Progenitor cell of endocrine pancreas (in vitro differentiated cells): ENCODE measurements at regions not wholly inside any gene's neighbourhood (a gene's known extent, or its start where the extent isn't known, plus 50 kb on each side); places are given as distances from the start of the nearest gene placed in this dataset.

Source experiments
- DNase-seq: peaks from one replicate; pipeline ENCODE4 v3.0.0; 2021; ENCODE audit warnings: low spot score; ENCODE audit not compliant: unreplicated experiment
- H3K27ac Mint-ChIP-seq: 2 replicates; pipeline ENCODE4 v1.8.0; 2021; ENCODE audit warnings: mild to moderate bottlenecking, moderate library complexity, mixed read lengths
- H3K27me3 Mint-ChIP-seq: 2 replicates; pipeline ENCODE4 v1.8.0; 2021; ENCODE audit warnings: mixed read lengths
- H3K36me3 Mint-ChIP-seq: 2 replicates; pipeline ENCODE4 v1.8.0; 2022; ENCODE audit warnings: mixed read lengths; ENCODE audit not compliant: insufficient read depth
- H3K4me1 Mint-ChIP-seq: 2 replicates; pipeline ENCODE4 v1.8.0; 2021; ENCODE audit warnings: low read depth, mixed read lengths
- H3K4me3 Mint-ChIP-seq: 2 replicates; pipeline ENCODE4 v1.8.0; 2021; ENCODE audit warnings: low read depth, mild to moderate bottlenecking, moderate library complexity, mixed read lengths
- H3K9me3 Mint-ChIP-seq: 2 replicates; pipeline ENCODE4 v1.8.0; 2021; ENCODE audit warnings: low read depth, mixed read lengths
- CTCF ChIP-seq: fragments of 200-600 bp; sonication (generic); IDR thresholded peaks from one replicate; pipeline ENCODE4 v1.5.0; 2021; ENCODE audit warnings: antibody characterized with exemption, mild to moderate bottlenecking; ENCODE audit not compliant: unreplicated experiment

DNA sequence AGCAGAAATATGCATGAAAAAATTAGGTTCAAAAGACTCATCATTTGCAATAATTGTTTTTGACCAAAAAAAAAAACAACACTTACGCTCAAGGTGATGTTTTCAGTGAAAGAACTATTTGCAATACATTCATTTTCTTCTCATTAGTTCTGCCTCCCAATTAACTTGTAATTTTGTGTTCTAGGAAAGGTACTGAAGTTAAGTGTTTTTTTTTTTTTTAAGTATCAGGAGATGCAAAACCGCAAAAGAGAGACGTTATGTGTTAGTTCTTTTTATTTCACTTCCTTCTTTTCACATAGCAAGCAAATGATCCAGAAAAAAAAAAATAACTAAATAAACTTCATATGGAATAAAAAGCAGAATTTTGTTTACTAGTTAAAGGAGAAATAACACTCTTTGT, 735.2 kb upstream of the GCFC2 start:
- H3K9me3 Mint-ChIP-seq, result peaks cover 8% of the 10 kb centered on the region
- no peak for DNase-seq
- no peaks in the 10 kb centered on the region for H3K27me3 Mint-ChIP-seq
- H3K36me3 Mint-ChIP-seq, result no peaks in the 10 kb centered on the region
- peaks cover 1% of the 10 kb centered on the region for H3K4me1 Mint-ChIP-seq
- no peak overlapping the region for H3K27ac Mint-ChIP-seq
- no peak for TF ChIP-seq CTCF
- H3K4me3 Mint-ChIP-seq, result no peak overlapping the region

DNA sequence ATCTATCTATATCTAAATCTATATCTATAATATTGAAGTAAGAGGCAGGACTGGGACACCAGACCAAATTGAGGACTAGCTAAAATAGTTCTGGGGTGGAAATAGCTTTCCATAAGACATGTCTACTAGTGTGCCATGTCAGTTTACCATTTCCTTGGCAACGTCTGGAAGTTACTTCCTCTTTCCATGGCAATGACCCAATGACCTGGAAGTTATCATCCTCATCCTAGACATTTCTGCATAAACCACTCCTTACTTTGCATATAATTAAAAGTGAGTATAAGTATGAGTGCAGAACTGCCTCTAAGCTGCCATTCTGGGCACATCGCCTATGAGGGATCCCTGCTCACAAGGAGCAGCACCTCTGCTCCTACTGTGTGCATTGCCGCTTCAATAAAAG, 734.0 kb upstream of the GCFC2 start:
- no peak for DNase-seq
- H3K27ac Mint-ChIP-seq, result no peak overlapping the region
- peaks cover 8% of the 10 kb centered on the region for H3K9me3 Mint-ChIP-seq
- H3K36me3 Mint-ChIP-seq, result no peaks in the 10 kb centered on the region
- H3K4me3 Mint-ChIP-seq, result no peak overlapping the region
- H3K27me3 Mint-ChIP-seq, result no peaks in the 10 kb centered on the region
- no peaks in the 10 kb centered on the region for H3K4me1 Mint-ChIP-seq
- TF ChIP-seq CTCF, result no peak

GRCh38 chr2:76437564-76437963, 726.8 kb upstream of the GCFC2 start:
- Mint-ChIP-seq H3K4me1 (no peaks in the 10 kb centered on the region), H3K27me3 (no peaks in the 10 kb centered on the region), H3K27ac (no peak overlapping the region), H3K36me3 (no peaks in the 10 kb centered on the region), H3K4me3 (no peak overlapping the region), H3K9me3 (no peaks in the 10 kb centered on the region)
- TF ChIP-seq CTCF, result no peak
- no peak for DNase-seq

DNA sequence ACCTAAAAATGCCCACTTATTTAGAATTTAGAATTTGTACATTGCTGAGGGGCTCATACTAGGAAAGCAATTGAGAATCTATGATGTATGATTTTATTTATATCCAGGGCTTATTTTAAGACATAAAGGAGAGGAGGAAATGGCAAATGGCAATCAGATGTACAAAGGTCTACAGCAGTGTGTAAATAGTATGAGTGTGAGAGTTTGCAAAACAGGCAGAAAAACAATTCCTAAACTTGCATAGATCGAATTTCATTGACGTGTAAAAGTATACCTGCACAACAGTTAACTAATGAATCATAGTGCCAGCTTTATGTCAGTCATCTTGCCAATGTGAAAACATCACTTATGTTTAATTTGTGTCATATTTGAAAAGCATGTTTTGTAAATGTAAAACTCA, 718.7 kb upstream of the GCFC2 start:
- H3K27ac Mint-ChIP-seq, result no peak overlapping the region
- H3K36me3 Mint-ChIP-seq, result no peaks in the 10 kb centered on the region
- H3K4me3 Mint-ChIP-seq, result no peak overlapping the region
- H3K4me1 Mint-ChIP-seq, result peaks cover 2% of the 10 kb centered on the region
- DNase-seq, result no peak
- no peaks in the 10 kb centered on the region for H3K27me3 Mint-ChIP-seq
- TF ChIP-seq CTCF, result no peak
- H3K9me3 Mint-ChIP-seq, result no peaks in the 10 kb centered on the region

- TF ChIP-seq CTCF, result no peak
- DNase-seq, result no peak
- Mint-ChIP-seq H3K27me3 (no peaks in the 10 kb centered on the region), H3K27ac (no peak overlapping the region), H3K9me3 (no peaks in the 10 kb centered on the region), H3K4me3 (no peak overlapping the region), H3K36me3 (no peaks in the 10 kb centered on the region), H3K4me1 (peaks cover 2% of the 10 kb centered on the region)
These were observed 716.7 kb upstream of the GCFC2 start for GRCh38 chr2:76427452-76427851.
